ENCODE measurements at regions not wholly inside any gene's neighbourhood (a gene's known extent, or its start where the extent isn't known, plus 50 kb on each side); places are given as distances from the start of the nearest gene placed in this dataset.
"Not testable (repeated sequence)": the region's sequence is repeated elsewhere in the genome, so short reads cannot be mapped to it uniquely, and the experiment has no call there.

DNA sequence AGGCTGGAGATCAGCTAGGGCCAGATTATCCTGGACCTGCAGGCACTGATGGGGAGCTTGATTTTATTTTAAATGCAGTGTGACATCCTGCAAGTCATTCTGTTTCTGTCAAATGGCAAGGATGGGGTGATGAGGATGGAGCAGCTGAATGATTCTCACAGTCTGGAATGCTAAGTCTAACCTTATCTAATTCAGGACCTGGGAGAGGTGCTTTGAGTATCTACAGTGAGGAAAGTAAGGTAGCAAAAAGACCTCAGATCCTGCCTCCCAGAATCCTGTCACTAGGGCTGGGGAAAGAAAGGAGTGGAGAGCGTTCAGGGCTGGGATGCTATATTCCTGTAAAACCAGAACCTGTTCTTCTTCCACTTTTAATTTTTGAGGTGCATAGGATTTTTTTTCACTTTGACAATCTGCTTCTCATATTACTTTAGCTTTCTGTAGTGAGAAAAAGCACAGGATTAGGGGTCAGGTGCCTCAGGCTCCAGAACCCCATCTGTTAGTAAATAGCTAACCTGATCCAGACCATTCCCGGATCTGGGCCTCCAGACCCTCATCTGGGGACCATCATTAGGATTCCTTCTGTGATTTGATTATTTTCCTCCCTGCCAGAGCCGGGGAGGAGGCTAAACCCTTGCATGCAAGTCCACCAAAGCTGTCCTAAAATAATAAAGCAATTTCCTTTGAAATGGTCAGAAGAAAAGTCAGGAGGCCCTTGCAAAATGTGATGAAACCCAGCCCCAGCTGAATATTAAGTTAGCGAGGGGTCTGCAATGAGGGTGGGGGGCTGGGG is 54.7 kb downstream of the ASCL1 start:
- DNase-seq (no peak), ATAC-seq (no peak)
- intact Hi-C loops (cut with DNase I, micrococcal nuclease) = no loop called here

GRCh38 chr12:103012884-103013283 is 55.4 kb downstream of the ASCL1 start:
- ATAC-seq (no peak), DNase-seq (no peak)
- intact Hi-C loops (cut with DNase I, micrococcal nuclease) = no loop called here

DNA sequence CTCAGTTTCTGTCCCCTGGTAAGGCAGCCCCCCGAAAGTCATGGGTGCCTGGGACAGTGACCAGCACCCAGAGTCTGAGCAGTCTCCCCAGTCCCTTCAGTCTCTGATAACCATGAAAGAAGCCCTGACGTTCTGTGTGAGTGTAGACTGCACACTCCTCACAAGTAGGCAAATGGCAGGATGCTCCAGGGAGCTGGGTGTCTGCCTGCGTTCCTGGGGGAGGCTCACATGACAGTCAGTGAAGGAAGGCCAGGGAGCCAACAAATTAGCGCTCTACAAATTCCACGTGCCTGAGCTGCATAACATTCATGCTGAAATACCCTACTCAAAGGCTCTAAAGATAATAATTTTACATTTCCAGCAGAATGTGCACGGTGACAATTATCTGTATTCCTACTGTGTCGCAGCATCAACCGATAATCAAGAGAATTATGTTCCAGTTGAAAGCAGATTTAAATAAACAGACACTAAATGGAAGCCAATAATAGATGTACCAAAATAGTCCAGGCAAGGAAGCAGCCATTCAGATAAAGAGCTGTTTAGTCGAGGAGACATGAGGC is 56.3 kb downstream of the ASCL1 start:
- ATAC-seq (no peak), DNase-seq (no peak)
- intact Hi-C loops (cut with DNase I, micrococcal nuclease) = no loop called here

- ATAC-seq = no peak
- intact Hi-C loops (cut with DNase I, micrococcal nuclease) = no loop called here
Measured at GRCh38 chr12:103016381-103016780, 58.9 kb downstream of the ASCL1 start.

DNA sequence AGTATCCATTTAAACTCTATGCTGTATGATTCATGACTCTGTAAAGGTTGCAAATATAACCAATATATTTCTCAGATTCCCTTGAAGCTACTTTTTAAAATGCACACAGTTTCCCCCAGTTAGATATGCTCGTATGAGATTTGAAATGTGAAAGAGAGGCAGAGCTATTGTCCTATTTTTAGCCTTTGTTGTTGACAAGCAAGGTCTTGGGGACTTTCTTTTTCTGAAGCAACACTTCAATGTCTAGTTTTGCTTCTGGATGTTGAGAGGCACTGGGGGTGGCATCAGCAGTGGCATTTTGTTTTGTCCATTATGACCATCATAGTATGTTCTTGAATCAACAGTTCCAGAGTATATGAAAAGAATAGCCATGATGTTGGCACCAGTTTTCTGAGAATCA is 63.4 kb downstream of the ASCL1 start:
- DNase-seq (no peak), ATAC-seq (no peak)
- intact Hi-C loops (cut with DNase I, micrococcal nuclease) = no loop called here

More at GRCh38 chr12:103016381-103016780, 58.9 kb downstream of the ASCL1 start:
- DNase-seq = no peak

DNA sequence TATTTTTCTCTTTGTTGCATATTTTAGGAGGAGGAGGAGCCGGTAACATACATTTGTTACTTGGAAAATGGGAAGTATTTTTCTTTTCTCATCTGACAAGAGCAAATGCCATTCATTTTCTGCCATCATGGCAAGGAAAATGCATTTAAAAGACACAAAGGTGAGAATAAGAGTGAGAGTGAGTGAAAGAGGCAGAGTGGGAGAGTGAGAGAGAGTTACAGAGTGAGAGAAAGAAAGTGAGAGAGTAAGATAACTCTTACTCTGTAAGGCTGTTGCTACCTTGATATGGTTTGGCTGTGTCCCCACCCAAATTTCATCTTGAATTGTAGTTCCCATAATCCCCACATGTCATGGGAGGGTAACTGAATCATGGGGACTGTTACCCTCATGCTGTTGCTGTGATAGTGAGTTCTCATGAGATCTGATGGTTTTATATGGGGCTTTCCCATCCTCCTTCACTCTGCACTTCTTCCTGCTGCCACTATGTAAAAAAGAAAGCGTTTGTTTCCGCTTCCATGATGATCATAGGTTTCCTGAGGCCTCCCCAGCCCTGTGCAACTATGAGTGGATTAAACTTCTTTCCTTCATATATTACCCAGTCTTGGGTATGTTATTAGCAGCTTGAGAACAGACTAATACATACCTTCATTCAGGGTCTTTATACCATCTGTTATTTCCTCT is 64.2 kb downstream of the ASCL1 start:
- DNase-seq (no peak), ATAC-seq (no peak)
- intact Hi-C loops (cut with DNase I, micrococcal nuclease) = no loop called here

- intact Hi-C loops (cut with DNase I, micrococcal nuclease) = no loop called here
- no peak for ATAC-seq
- no peak for DNase-seq
Measured at GRCh38 chr12:103024650-103025049, 67.2 kb downstream of the ASCL1 start.

- intact Hi-C loops (cut with DNase I, micrococcal nuclease); DNase-seq; ATAC-seq: not testable (repeated sequence)
Measured at GRCh38 chr12:103026643-103027042, 69.2 kb downstream of the ASCL1 start.

DNA sequence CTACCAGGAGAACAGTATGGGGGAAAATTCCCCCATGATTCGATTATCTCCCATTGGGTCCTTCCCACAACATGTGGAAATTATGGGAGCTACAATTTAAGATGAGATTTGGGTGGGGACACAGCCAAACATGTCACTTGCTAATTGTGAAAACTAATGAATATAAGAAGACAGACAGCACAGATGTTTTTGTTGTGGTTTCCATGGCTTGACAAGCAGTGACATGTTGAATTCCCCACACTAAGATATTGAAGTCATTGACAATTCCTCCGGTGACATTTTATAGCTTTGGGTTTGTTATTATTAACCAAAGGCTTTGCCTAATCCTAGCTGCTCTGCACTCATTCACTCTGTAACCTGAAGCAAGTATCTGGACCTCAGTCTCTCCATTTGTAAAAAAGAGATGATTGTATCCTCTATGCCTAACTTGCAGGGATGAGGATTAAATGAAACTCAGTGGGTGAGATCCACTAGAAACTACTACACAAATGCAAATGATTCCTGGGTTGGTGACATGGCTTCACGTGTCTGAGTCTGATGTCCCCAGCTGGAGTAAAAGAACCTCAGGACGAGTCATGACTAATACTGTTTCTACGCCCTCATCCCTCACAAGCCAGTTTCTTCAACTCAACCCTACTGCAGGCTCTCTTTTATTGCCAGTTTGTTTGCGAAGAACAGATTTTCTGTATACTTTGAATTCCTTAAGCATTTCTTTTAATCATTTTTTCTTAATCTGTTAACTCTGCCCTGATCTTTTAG is 71.6 kb downstream of the ASCL1 start:
- intact Hi-C loops (cut with DNase I, micrococcal nuclease) = no loop called here
- DNase-seq (no peak), ATAC-seq (no peak)

DNA sequence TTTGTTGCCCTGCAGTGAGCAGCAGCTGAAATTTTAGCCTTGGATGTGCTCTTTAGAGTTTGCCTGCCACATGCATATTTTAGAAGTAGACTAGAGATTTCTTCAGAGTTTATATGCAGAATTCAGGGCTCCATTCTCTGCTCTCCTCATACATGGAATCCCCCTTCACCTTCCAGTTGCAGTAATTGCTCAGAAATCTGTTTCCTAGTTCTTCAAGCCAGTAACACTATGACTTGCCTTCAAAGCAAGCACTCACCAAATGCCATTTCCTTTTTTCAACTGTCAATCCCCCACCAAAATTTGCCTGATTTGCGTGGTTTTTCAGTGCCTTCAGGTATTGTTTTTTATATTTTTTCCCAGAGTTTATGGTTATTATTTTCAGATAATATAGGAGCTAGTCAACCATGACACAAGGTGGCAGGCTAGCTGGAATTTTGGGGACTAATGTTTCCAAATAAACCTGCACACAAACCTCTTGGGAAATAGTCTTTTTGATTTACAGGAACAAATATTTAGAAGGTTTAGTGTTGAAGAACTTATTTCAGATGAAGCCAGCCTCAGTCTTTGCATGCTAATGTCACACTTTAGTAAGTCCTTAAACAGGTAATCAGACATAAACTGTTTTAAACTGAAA is 79.2 kb downstream of the ASCL1 start:
- intact Hi-C loops (cut with DNase I, micrococcal nuclease) = no loop called here
- DNase-seq (no peak), ATAC-seq (no peak)

DNA sequence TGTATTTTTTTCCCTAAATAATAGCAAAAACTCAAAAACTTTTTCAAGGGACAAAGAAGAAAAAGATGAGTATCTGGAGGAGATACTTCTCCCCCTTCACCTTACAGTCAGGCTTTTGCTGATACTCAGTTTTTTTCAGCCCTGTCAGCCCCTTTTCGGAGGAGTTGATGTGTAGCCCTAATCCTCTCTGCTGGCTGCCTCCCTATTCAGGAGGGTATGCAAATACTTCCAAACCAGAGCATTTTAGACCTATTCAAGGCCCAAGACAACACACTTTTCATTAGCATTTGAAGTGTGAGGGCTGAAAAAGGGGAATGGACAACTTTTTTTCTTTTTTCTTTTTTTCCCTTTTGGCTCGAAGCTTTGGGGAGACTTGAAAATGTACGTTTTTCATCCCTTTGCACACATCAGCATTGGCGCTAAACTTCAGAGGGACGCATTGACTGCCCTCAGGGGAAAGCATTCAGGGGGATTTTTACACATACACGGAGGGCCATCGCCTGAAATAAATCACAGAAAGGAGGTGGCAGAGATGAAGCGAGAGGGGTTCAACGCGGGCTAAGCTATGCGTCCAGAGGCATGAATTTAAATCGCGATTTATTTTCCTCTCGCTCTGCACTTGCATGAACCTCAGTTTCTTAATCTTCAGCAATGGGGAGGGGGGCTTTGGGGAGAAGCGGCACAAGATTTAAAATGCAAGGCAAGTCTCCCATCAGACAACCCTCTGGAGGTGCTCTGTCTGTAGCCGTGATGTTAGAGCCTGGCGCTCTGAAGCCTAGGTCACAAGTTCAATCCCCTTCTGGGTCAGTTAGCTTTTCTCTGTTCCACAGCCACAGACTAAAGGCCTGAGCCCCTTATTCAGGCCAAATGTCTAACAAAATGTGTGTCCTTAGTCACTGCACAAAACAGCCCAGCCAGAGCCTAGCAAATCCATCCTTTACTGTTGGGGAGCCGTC is 86.3 kb downstream of the ASCL1 start:
- no peak for ATAC-seq
- no peak for DNase-seq
- intact Hi-C loops (cut with DNase I, micrococcal nuclease) = no loop called here

DNA sequence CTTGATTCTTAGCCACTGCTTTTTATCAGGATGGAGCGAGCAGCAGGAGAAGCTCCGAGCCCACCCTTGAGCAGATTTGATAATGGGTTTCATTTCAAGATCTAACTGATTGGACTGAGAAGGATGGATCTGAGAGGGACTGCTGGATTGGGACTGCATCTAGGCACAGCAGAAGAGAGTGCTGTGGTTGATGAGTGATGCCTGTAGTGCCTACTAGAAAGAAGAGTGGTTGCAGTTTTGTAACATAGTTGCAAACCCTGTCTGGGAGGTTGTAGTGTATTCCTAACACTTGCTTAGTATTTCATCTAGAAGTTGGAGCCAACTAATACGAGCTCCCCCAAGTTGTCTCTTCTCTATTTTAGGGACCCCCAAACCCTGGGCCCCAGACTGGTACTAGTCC is 88.7 kb downstream of the ASCL1 start:
- intact Hi-C loops (cut with DNase I, micrococcal nuclease) = no loop called here
- no peak for DNase-seq
- no peak for ATAC-seq

DNA sequence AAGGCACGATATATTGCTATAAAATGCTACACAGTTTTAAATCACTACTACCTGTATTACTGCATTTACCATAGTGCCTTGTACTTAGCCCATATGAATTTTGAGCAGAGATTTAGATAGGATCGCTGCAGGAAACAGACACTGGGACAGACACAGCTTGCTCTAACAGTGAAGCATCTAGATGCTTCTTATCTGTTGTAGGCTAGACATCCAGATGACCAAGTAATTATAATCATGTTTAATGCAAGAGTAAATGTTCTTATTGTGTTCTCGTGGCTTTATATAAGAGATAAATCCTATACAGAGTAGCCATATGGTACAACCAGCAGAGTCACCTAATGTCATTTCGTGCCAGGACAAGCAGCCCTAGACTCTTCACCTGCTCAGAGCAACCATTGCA is 92.8 kb downstream of the ASCL1 start:
- no peak for ATAC-seq
- intact Hi-C loops (cut with DNase I, micrococcal nuclease) = no loop called here

DNA sequence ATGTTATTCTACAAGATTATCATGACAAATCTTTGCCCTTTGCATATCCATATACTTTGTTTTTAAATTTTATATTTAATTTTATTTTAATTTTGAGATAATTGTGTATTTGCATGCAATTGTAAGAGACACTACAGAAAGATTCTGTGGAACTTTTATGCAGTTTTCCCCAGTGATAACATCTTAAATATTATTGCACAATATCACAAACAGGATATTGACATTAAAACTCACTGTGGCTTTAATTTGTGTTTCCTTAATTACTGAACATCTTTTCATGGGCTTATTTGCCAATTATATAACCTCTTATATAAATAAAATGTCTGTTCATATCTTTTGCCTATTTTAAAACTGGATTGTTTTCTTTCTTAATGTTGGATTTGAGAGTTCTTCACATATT is 95.6 kb downstream of the ASCL1 start:
- intact Hi-C loops (cut with DNase I, micrococcal nuclease) = no loop called here
- DNase-seq (no peak), ATAC-seq (no peak)

More for the DNA sequence above, 92.8 kb downstream of the ASCL1 start:
- no peak for DNase-seq

DNA sequence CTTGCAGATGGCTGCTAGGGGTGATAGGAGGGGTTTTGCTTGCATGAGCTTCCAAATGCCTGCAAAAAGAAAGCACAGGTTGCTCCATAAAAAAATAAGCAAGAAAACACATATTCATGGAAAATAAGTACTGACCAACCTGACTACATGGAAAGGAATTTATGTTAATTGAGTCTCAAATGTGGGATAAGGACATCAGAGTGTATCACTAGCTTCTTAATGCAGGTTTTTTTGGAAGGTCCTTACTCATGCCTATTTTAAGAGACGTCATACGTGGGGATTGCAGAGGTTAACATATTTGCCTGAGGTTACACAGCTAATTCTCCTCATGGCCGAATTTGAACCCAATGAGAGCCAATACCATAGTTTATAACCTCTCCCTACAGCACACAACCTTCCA is 116.2 kb downstream of the ASCL1 start:
- intact Hi-C loops (cut with DNase I, micrococcal nuclease) = no loop called here
- ATAC-seq = no peak
- no peak for DNase-seq

DNA sequence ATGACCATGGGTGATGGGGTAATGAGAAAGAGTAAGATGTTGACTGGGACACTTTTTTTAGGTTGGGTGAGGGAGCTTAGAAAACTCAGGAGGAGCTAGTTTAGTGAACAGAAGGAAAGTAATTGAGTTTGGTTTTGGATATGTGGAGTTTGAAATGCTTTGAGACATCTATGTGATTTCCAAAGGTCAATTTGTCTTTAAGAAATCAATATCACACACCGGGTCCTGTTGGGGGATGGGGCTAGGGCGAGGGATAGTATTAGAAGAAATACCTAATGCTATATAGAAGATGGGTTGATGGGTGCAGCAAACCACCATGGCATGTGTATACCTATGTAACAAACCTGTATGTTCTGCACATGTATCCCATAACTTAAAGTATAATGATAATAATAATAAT is 118.4 kb downstream of the ASCL1 start:
- no peak for ATAC-seq
- intact Hi-C loops (cut with DNase I, micrococcal nuclease) = no loop called here
- no peak for DNase-seq

GRCh38 chr12:103077108-103077773 is 119.8 kb downstream of the ASCL1 start:
- DNase-seq (no peak), ATAC-seq (no peak)
- intact Hi-C loops (cut with DNase I, micrococcal nuclease) = no loop called here

DNA sequence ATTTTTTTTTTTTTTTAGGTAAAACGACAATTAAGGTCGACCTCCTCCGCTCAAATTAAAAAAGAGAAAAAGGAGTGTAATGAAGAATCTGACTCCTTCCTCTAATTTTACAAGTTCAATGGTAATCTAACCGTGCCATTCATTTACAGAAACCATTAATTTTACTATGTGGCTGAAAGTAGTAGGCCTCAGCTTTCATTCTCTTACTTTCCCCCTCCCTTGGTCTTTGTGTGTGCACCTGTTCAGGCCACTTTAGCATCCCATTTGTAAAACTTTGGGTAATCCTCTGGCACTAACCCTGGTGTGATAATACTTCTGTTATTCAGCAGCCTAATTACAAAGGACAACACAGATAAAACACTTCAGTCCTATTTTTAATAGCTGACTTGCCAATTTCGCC is 128.1 kb downstream of the ASCL1 start:
- ATAC-seq = no peak

More for the DNA sequence above, 128.1 kb downstream of the ASCL1 start:
- intact Hi-C loops (cut with DNase I, micrococcal nuclease) = no loop called here
- no peak for DNase-seq
